ENCODE measurements at regions not wholly inside any gene's neighbourhood (a gene's known extent, or its start where the extent isn't known, plus 50 kb on each side); places are given as distances from the start of the nearest gene placed in this dataset.
A peak's percentile ranks its signal among the peaks of the same experiment; 100 is the strongest.

GRCh38 chr4:104735174-104735573 is 240.5 kb upstream of the CXXC4 start:
- TF ChIP-seq CTCF (IDR thresholded peaks at IDR 0.05): peak in 5 of 6 experiments; percentile 21 to 55 (median 31)
- TF ChIP-seq POLR2A (IDR thresholded peaks at IDR 0.05): no peak
- peak in 6 of 7 donors; percentile 15 to 42 (median 36) for DNase-seq
- Histone ChIP-seq H3K27me3 (no peaks in the 10 kb centered on the region), H3K9me3 (replicated peaks in 1 of 3) (no peaks in the 10 kb centered on the region), H3K4me3 (peak overlapping the region in 1 of 4 donors; percentile 26), H3K36me3 (replicated peaks in 1 of 2) (no peaks in the 10 kb centered on the region), H3K27ac (no peak overlapping the region), H3K4me1 (replicated peaks in 1 of 2) (peaks cover 9 to 21% of the 10 kb centered on the region in 2 donors)
- WGBS, 4 donors: 21 to 35% (median 24%) methylated on average over 2 of the region's 2 CpGs
- intact Hi-C loops (cut with DNase I): no loop called here

- H3K27ac ChIP-seq: no peak overlapping the region
- no peaks in the 10 kb centered on the region for H3K27me3 ChIP-seq
- TF ChIP-seq POLR2A (IDR thresholded peaks at IDR 0.05) (no peak), CTCF (IDR thresholded peaks at IDR 0.05) (no peak)
- no peaks in the 10 kb centered on the region for H3K9me3 ChIP-seq (replicated peaks in 1 of 3)
- no peak for DNase-seq
- intact Hi-C loops (cut with DNase I): no loop called here
- 84 to 92% (median 87%) methylated on average over 3 of the region's 3 CpGs for WGBS, 4 donors
- H3K4me1 ChIP-seq (replicated peaks in 1 of 2): peaks cover under 1 to 2% of the 10 kb centered on the region in 2 donors
- H3K36me3 ChIP-seq (replicated peaks in 1 of 2): no peaks in the 10 kb centered on the region
- no peak overlapping the region for H3K4me3 ChIP-seq
Observed at GRCh38 chr4:104740161-104740560, 245.5 kb upstream of the CXXC4 start.

DNA sequence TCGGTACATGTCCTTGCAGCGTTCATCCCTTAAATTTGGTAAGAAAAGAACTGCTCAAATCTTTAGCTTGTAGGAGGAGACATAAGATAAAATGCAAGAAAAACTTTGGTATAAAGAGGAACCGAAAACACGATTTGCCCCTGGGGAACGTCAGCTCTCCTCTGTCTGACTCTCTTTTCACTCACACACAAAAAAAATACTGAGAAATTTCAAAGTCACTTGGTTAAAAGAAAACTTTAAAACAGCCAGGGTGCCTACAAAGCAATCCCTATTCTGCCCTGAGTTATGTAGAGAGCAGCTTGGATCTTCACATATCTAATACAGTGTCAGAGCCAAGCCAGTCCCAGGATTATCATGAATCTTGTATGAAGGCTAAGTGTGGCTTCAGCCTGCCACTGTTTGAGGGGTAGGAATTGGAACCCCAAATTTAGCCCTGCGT is 248.5 kb upstream of the CXXC4 start:
- DNase-seq: no peak
- H3K27me3 ChIP-seq: no peaks in the 10 kb centered on the region
- H3K4me3 ChIP-seq: no peak overlapping the region
- no peak overlapping the region for H3K27ac ChIP-seq
- intact Hi-C loops (cut with DNase I): no loop called here
- H3K36me3 ChIP-seq (replicated peaks in 1 of 2): no peaks in the 10 kb centered on the region
- TF ChIP-seq POLR2A (IDR thresholded peaks at IDR 0.05) (no peak), CTCF (IDR thresholded peaks at IDR 0.05) (no peak)
- WGBS, 4 donors: 77 to 85% (median 81%) methylated on average over 6 of the region's 6 CpGs
- H3K9me3 ChIP-seq (replicated peaks in 1 of 3): no peaks in the 10 kb centered on the region
- peaks cover 0 to 6% of the 10 kb centered on the region in 2 donors for H3K4me1 ChIP-seq (replicated peaks in 1 of 2)

GRCh38 chr4:104747635-104748034 is 252.9 kb upstream of the CXXC4 start:
- intact Hi-C loops (cut with DNase I): no loop called here
- no peak for TF ChIP-seq CTCF (IDR thresholded peaks at IDR 0.05)
- no peak for TF ChIP-seq POLR2A (IDR thresholded peaks at IDR 0.05)
- 33 to 62% (median 36%) methylated on average over 1 of the region's 1 CpG for WGBS, 4 donors
- Histone ChIP-seq H3K9me3 (replicated peaks in 1 of 3) (no peaks in the 10 kb centered on the region), H3K4me3 (no peak overlapping the region), H3K27ac (no peak overlapping the region), H3K36me3 (replicated peaks in 1 of 2) (no peaks in the 10 kb centered on the region), H3K27me3 (no peaks in the 10 kb centered on the region), H3K4me1 (replicated peaks in 1 of 2) (peaks cover 0 to 6% of the 10 kb centered on the region in 2 donors)
- DNase-seq: peak in 4 of 7 donors; percentile 11 to 32 (median 22)

Data from adrenal gland (tissue), 9 donors.